ENCODE measurements at regions not wholly inside any gene's neighbourhood (a gene's known extent, or its start where the extent isn't known, plus 50 kb on each side); places are given as distances from the start of the nearest gene placed in this dataset.

DNA sequence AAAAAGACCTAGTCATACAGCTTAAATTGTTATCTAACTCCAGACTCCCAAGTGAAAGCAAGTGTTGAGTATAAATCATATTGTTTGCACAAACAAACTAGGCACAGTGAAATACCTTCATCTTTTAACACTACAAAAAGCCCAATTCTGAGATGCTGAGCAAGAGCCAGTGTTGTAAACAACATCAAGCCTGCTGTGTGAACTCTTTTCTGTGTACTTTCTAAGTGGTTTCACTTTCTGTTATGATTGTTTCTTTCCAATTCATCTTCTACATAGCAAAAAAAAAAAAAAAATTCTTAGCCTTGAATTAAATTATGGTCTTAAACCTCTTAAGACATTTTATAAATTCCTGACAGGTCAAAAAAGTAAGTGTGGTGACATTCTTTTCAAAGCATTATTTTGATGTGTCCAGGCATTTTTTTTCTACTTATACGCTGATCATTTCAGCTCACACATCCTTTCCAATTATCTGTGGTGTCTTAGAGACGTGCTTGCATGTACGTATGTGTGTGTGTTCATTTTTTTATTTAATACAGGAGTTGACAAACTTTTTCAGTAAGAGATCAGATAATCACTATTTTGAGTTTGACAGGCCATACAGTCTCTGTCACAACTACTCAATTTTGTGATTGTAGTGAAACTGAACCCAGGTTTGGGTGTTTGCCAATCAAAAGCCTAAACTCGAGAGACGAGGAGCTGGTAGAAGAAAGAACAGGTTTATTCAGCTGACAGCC lies 556.1 kb downstream of the CDH9 start:
- TF ChIP-seq POLR2A (IDR thresholded peaks at IDR 0.05) (no peak), CTCF (IDR thresholded peaks at IDR 0.05) (no peak)
